A172 (cell line): ENCODE measurements at regions not wholly inside any gene's neighbourhood (a gene's known extent, or its start where the extent isn't known, plus 50 kb on each side); places are given as distances from the start of the nearest gene placed in this dataset.
A peak's percentile ranks its signal among the peaks of the same experiment; 100 is the strongest.

ENCODE experiments used
- DNase-seq: peaks from one replicate; pipeline ENCODE4 v3.0.0-alpha.2; 2015; ENCODE audit warnings: low spot score

DNA sequence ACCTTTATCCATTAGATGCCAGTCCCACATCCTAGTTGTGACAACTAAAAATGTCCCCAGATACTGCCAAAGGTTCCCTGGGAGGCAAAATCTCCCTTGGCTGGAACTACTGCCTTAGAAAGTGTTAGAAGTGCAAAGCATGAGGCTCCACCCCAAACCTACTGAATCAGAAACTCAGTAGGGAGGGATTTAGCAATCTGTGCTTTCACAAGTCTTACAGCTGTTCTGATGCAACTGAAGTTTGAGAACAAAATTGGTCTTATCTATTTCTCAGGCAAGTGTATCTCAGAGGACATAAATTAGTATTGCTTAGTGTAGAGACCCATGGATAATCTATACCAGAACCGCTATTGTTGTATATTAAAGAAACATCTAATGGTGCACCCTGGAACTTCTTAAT, 70.2 kb downstream of the CLDN1 start:
- no peak for DNase-seq

DNA sequence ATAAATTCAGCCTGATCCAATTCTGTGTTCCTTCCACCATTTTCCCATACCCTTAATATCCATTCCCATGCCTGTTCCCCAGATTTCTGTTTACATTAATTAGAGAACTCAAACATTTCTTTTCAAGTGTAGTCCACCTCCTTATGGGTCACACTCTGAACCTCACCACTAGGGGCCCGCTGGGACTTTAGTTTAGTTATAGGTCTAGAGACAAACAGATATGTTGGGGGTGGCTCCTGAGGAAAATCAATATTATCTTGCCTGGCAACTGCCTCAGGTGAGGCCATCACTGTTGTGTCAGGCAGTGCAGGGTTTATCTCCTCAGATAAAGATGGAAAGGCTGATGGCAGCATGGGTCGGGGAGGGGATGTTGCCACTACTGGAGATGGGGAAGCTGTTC, 72.8 kb downstream of the CLDN1 start:
- no peak for DNase-seq

DNA sequence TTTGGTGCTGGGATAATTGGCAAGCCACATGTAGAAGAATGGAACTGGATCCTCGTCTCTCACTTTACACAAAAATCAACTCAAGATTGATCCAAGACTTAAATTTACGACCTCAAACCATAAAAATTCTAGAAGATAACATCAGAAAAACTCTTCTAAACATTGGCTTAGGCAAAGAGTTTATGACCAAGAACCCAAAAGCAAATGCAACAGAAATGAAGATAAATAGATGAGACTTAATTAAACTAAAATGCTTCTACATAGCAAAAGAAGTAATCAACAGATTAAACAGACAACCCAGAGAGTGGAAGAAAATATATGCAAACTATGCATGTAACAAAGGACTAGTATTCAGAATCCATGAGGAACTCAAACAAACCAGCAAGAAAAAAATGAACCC, 80.1 kb downstream of the CLDN1 start:
- DNase-seq: no peak

DNA sequence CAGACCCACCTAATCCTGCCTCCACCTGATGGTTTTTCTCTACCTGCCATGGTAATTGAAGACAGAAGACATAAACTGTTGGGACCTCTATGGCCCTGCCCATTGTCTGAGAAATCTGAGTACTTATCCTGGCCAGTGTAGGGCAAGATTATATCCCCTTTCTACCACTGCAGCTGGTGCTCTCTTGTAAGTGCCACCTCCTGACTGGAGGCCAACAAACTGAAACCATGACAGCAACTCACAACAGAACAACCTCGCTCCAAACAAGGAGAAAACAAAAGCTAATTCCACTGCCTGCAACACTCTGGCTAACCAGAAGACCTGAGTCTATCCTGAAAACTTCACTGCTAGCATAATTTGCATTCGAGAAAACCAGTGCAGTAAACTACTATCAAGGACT, 82.9 kb downstream of the CLDN1 start:
- DNase-seq: no peak

DNA sequence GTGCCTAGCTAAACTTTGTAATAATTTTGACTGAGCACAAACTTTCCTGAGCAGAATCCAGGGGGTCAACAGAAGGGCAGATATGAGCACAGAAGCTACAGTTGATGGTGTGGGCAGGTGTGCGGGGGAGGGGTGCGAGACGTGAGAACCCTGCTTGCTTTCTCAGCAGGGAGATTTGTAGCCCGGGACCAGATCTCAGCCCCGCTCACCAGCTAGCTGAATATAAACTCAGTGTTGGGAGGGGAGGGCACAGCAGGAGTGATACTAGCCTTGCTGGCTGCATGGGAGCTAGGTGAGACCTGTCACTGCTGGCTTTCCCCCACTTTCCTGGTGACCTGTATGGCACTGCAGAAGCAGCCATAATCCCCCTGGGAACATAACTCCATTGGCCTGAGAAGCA, 83.4 kb downstream of the CLDN1 start:
- no peak for DNase-seq

DNA sequence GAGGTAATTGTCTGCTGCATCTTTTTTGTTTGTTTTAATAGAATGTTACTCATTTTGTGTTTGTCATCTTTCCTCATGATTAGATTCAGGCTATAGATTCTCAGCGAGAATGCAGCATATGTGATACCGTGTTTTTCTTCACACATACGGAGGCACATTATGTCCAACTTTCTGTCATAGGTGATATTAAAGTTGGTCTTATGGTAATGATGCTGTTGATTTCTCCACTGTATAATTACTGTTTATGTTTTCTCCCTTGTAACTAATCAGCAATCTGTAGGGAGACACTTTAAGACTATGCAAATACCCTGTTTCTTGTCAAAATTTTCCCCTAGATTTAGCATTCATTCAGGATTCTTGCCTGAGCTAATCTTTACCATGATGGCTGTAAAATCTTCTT, 87.6 kb downstream of the CLDN1 start:
- DNase-seq: no peak

DNA sequence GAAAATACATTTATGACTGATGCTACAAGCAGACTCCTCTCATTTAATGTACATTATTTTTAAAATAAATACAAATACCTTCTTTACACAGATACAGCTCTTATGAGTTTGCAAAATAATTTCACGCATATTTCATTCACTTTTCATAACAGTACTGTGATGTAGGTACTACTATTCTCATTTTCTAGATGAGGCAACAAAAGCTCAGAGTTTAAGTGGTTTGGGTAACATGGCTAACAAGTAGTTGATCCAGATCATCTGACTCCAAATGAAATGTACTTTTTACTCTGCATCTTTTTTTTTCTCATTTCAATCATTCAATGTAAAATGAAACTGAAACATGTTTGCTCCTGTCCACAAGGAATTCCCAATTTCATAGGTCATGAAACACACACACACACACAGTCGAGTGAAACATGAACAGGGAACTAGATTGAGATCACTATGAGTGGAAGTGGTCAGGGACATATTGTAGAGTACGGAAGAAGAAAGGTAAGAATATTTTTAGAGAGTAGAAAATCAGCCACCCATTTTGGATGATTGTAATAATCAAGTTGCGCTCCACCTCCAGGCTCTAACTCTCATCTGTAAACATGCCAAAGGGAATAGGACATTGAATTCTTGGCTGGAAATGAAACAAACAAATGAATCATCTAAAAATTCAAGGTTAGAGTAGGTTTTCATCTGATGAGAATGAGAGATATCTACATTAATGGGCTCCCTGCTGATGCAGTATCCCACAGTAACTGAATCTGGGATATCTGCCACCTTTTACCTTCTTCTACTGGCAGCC, 92.4 kb downstream of the CLDN1 start:
- peak; percentile 91 for DNase-seq

DNA sequence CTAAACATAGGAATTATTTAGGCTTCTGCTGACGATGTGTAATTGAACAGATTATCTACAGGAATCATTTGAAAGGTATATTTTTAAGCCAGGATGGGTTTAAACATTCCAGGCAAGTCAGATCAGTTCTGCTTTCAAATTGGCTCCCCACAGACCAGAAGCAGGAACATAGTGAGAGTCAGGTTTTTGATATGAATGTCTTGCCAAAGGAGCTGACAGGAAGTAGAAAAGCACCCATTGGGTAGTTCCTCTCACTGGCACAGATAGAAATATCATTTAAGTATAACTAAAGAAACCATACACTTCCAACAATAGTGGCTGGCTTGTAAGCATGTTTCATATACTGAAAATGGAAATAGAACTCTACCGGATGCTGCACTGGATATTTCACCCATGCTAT, 95.2 kb downstream of the CLDN1 start:
- no peak for DNase-seq

DNA sequence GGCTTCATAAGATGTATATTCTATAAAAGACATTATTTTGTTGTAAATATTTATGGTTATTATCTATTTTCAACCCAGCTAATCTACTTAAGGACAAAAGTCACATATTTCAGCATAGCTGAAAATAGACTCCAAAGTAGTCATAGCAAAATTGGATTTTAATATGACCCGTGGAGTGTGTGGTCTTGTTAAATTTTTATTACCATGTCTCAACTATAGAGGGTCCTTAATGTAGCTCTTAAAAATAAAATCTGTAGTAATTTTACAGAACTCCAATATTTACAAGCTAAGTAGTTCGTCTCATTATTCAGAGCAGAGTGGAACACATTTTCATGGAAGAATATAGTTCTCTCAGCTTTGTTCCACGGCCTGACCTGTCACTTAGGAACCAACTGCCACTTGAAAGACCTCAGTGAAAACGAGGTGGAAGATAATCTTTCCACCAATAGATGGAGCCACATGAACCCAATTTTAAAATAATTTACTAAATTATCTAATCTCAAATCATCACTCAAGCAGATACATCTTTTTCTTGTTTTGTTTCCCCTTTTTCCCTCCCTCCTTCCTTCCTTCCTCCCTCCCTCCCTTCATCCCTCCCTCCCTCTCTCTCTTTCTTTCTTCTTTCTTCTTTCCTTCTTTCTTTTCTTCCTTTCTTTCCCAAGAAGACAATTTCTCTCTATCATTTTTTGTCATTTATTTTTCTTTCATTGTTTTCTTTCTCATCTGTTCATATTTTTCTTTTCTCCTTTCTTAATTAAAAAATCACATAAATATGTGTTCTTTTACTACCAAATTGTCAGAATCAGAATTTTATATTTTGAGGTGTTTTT, 97.2 kb downstream of the CLDN1 start:
- peak; percentile 50 for DNase-seq

DNA sequence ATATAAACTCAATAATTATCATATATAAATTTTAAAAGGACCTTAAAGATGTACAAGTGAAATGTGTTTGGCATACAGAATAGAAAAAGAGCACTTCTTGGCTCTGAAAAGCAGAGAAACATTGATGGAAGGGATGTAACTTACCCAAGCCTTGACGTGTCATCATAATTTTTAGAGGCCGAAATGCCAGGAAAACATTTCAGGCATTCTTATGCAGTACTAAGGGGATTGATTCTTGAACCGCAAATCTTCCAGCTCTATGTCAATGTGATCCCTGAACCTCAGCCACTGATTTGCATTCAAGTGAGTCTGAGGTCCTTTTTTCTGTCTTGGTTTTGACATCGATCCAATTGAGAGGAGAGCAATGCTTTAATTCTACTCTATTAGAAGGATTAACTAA, 97.8 kb downstream of the CLDN1 start:
- DNase-seq: no peak

DNA sequence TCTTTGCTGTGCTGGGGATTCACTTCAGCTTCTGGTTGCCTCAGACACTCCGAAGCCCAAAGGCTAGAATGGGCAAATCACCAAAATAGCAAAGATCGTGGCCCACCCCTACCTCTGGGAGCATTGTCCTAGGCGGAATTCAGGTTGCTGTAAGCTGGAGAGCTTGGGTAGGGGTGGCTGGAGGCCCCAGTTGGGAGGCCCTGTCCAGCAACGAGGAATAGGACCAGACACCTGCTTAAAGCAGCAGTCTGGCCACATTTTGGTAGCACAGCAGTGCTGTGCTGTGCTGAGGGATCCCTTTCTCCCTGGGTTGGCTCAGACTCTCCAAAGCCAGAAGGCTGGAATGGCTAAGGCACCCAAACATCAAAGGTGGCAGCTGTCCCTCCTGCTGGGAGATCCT, 99.3 kb downstream of the CLDN1 start:
- DNase-seq: no peak

DNA sequence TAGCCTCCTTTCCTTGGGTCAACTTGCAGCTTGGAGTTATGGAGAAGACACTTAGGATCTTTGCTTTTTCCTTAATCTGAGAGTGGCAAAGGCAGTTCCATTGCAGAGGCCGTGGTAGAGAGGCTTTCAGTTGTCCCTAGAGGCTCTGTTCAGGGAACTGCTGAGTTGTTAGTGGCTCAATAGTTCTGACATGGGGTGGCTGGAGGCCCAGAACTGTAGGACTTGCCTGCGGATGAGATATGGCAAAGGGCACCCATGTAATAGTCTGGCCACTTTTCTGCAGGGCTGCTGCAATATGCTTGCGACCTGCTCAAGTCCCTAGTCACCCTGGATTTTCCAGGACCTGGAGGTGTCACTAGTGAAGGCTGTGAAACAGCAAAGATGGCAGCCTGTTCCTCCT, 99.9 kb downstream of the CLDN1 start:
- no peak for DNase-seq

DNA sequence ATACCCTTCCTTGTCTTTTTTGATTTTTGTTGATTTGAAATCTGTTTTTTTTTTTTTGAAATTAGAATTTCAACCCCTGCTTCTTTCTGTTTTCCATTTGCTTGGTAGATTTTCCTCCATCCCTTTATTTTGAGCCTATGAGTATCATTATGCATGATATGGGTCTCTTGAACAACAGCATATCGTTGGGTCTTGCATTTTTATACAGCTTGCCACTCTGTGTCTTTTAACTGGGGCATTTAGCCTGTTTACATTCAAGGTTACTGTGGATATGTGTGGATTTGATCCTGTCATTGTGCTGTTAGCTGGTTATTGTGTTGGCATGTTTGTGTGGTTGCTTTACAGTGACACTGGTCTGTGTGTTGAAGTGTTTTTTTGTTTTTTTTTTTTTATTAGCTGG, 99.7 kb upstream of the P3H2 start:
- no peak for DNase-seq

DNA sequence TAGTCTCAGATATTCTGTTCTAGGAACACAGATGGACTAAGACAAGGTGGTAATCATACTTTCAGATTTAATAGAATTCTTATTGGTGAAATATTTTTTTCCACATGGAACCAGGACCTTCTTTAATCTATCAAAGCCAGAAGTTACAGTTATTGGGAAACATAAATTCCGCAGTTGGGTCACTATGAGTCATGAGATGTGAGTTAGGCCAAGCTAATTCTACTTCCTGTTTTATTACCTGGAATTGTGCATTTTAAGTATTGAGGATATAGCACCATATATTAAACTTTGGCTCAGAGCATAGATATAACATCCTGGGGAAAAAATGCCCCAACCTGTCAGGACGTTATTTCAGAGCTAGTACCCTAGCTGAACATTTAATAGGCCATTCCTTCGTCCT, 96.4 kb upstream of the P3H2 start:
- DNase-seq: peak; percentile 38

DNA sequence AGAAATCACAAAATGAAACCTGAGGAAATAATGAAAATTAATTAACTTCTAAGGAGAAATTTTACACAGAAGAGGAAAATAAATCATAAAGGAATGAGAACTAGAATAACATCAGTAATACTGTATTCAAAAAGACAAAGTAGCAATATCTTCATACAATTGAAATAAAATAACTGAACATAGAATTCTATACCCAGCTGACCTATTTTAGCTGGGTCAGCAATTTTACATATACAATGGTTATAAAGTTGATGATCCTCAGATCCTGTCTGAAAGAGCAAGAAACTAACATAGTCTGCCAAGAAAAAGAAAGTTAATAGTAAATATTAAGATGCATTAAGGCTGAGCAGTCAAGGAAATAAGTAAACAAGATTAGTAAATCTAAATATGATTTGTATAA, 93.0 kb upstream of the P3H2 start:
- no peak for DNase-seq

DNA sequence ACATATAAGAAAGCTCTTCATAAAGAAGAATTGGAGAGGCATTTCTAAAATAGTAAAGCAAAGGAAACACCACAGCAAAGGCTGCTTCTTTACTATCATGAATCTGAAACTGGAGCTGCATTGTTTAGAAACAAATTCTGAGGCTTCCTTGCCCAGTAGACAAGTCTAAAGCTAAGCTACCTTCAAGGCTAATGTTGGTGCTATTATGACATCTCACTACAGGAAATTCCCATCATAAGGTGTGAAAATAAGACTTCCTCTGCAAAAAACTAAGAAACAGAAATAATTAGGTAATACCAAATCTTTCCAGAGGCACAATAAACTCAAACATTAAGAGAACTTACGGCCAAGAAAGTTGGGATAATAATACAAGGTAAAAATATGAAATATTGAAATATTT, 89.9 kb upstream of the P3H2 start:
- DNase-seq: no peak

DNA sequence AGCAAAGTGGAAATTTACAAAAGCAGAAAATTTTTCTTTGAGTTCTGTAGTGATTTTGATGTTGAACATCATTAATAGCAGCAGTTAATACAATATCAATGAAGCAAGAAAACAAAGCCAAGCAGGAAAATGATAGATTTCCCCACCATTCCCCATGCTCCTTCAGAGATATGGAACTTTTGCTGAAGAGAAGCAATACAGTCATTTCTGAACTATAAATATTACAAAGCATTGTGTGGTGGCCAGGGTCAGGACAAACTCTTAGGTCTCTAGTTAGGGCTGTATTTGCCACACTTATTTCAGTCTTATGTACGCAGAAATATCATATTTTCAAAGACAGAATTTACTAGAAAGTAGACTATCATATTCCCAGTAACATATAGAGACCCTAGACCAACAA, 88.8 kb upstream of the P3H2 start:
- DNase-seq: no peak

DNA sequence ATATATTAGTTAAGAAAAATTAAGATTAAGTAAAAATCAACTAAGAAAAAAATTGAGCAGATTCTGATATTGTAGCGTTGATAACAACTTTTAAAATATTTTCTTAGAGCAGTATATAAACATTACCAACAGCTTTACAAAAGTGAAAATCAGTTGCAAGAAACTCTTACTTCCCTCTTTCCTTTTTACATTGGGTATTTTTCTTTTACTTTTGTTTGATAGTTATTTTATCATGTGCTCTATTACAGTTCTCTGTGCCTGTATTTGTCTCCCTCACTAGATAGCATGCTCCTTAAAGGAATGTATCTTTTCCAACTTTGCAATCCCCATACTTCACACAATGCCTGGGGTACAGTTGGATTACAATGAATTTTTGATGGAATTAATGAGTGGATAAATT, 87.5 kb upstream of the P3H2 start:
- no peak for DNase-seq

DNA sequence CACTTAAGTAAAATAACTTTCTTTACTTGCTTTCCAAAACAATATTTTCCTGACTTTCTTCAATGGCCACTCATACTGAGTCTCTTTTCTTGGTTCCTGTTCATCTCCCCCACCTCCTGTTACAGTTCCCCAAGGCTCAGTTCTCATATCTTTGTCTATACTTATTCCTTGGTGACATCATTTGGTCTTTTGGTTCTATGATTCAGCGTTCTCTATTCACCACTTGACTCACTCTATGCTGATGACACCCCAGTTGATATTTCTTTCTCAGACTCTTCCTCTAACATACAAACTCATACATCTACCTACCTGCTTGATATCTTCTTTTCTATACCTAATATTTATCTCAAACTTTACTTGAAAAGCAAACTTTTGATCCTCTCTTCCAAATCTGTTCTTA, 85.0 kb upstream of the P3H2 start:
- peak; percentile 52 for DNase-seq

DNA sequence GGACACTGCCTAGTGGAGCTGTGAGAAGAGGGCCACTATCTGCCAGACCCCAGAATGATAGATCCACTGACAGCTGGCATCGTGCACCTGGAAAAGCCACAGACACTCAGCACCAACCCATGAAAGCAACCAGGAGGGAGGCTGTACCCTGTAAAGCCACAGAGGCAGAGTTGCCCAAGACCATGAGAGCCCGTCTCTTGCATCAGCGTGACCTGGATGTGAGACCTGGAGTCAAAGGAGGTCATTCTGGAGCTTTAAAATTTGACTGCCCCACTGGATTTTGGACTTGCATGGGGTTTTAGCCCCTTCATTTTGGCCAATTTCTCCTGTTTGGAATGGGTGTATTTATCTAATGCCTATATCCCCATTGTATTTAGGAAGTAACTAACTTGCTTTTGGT, 83.5 kb upstream of the P3H2 start:
- DNase-seq: no peak

DNA sequence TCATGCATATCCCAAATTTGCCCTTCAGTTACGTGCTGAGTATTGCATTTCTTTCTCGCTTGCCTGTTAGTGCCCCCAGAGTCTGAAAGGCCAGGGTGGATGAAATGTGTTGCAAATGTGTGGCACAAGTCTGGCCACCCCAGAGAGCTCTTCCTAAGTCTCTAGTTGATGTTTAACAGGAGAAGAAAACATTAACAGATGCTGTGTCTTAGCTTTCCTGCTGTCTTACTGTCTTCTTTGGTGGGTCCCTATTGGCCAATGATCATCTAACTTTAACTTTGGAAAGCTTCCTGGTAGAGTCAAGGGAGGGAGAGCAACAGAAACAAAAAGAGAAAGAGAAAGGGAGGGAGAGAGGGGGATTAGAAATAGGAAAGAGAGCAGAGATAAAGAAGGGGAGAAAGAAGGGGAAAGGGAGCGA, 76.7 kb upstream of the P3H2 start:
- DNase-seq: no peak

DNA sequence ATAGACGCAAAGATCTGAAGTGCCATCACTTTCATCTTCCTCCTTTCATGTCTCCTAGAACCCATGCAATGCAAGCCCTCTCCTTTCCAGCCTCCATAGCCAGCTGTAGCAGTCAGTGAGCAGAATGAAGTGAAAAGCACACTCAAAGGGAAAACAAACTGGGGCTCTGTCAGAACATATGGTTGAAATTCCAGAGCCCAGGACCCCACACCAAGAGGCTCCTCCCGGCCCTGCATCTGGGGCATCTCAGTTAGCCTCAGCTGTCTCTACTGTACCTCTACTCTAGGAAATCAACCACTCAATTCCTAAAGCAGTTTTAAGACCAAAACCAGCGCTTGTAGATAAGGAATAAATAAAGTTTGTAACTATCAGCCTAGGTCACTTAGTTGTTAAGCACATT, 73.8 kb upstream of the P3H2 start:
- no peak for DNase-seq

DNA sequence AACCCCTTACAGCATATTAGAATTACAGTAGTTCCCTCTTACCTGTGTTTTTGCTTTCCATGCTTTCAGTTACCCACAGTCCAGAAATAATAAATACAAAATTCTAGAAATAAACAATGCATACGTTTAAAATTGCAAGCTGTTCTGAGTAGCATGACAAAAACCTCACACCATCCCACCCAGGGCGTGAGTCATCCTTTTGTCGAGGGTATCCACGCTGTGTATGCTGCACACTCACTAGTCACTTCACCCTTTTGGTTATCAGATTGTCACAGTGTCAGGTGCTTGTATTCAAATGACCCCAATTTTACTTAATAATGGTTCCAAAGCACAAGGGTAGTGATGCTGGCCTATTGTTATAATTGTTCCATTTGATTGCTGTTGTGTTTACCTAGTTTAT, 72.5 kb upstream of the P3H2 start:
- no peak for DNase-seq

DNA sequence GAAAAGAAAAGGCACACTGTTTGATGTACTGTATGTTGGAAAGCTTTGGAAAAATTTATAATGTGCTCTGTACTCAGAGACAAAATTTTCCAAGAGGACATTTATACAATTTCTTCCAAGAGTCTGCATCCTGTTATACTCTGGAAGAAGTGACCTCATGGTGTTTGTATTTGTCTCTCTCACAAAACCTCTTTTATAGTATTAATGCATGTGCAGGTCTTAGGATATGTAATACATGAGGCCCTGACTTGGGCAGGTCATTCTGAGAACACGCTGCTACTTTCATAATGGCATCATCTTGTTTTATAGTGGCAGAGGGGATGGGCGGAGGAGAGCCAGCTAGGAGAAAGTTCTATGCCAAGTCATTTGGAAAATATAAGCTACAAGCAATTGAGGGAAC, 72.0 kb upstream of the P3H2 start:
- no peak for DNase-seq
